CMK (cell line): ENCODE measurements at regions not wholly inside any gene's neighbourhood (a gene's known extent, or its start where the extent isn't known, plus 50 kb on each side); places are given as distances from the start of the nearest gene placed in this dataset.

Experiments
- DNase-seq: peaks from one replicate; pipeline ENCODE4 v3.0.0-alpha.2; 2010; ENCODE audit warnings: low read depth

- DNase-seq, result no peak
Measured at GRCh38 chr6:66429210-66429609, 722.2 kb upstream of the EYS start.

GRCh38 chr6:66423047-66423446 is 716.0 kb upstream of the EYS start:
- no peak for DNase-seq

GRCh38 chr6:66421570-66421969 is 714.5 kb upstream of the EYS start:
- no peak for DNase-seq

GRCh38 chr6:66418906-66419305 is 711.9 kb upstream of the EYS start:
- DNase-seq, result no peak

GRCh38 chr6:66403966-66404365 is 696.9 kb upstream of the EYS start:
- no peak for DNase-seq

GRCh38 chr6:66402873-66403272 is 695.8 kb upstream of the EYS start:
- DNase-seq, result no peak

- no peak for DNase-seq
Measured at GRCh38 chr6:66396549-66396948, 689.5 kb upstream of the EYS start.

- DNase-seq, result no peak
Measured at GRCh38 chr6:66396145-66396544, 689.1 kb upstream of the EYS start.

- no peak for DNase-seq
Measured at GRCh38 chr6:66390393-66390792, 683.4 kb upstream of the EYS start.

GRCh38 chr6:66376001-66376400 is 669.0 kb upstream of the EYS start:
- no peak for DNase-seq

- DNase-seq, result no peak
Measured at GRCh38 chr6:66369407-66369806, 662.4 kb upstream of the EYS start.

GRCh38 chr6:66362888-66363287 is 655.9 kb upstream of the EYS start:
- no peak for DNase-seq

- DNase-seq, result no peak
Measured at GRCh38 chr6:66361886-66362285, 654.9 kb upstream of the EYS start.

- no peak for DNase-seq
Measured at GRCh38 chr6:66357781-66358180, 650.8 kb upstream of the EYS start.

- no peak for DNase-seq
Measured at GRCh38 chr6:66355471-66355870, 648.4 kb upstream of the EYS start.

GRCh38 chr6:66344796-66345195 is 637.8 kb upstream of the EYS start:
- DNase-seq, result no peak

- DNase-seq, result no peak
Measured at GRCh38 chr6:66340736-66341135, 633.7 kb upstream of the EYS start.

- DNase-seq, result no peak
Measured at GRCh38 chr6:66336176-66336575, 629.1 kb upstream of the EYS start.

GRCh38 chr6:66328200-66328599 is 621.2 kb upstream of the EYS start:
- DNase-seq, result no peak

- no peak for DNase-seq
Measured at GRCh38 chr6:66326228-66326627, 619.2 kb upstream of the EYS start.

GRCh38 chr6:66321017-66321416 is 614.0 kb upstream of the EYS start:
- no peak for DNase-seq

GRCh38 chr6:66307490-66307889 is 600.5 kb upstream of the EYS start:
- DNase-seq, result no peak

GRCh38 chr6:66291905-66292304 is 584.9 kb upstream of the EYS start:
- no peak for DNase-seq

GRCh38 chr6:66289889-66290288 is 582.9 kb upstream of the EYS start:
- DNase-seq, result no peak

GRCh38 chr6:66278115-66278514 is 571.1 kb upstream of the EYS start:
- no peak for DNase-seq
